Liver (tissue), 8 donors: ENCODE measurements at regions not wholly inside any gene's neighbourhood (a gene's known extent, or its start where the extent isn't known, plus 50 kb on each side); places are given as distances from the start of the nearest gene placed in this dataset.

Experiments
- DNase-seq: peaks from one replicate; pipeline ENCODE4 v3.0.0-alpha.2; 2017; ENCODE audit warnings: low spot score
- H3K27ac ChIP-seq, 2 donors: one replicate each; pipeline ENCODE4 v1.7.0; 2013; ENCODE audit warnings: inconsistent platforms in 2 of 2, low read length in 2 of 2, control low read depth in 1 of 2, low read depth in 1 of 2, mild to moderate bottlenecking in 1 of 2
- H3K27me3 ChIP-seq, 4 donors: one replicate each; pipeline versions ENCODE4 v1.6.1 to v1.7.0; 2013; ENCODE audit warnings: low read length in 3 of 4, inconsistent platforms in 1 of 4, mild to moderate bottlenecking in 1 of 4, moderate library complexity in 1 of 4; ENCODE audit not compliant: control insufficient read depth in 4 of 4, insufficient read depth in 4 of 4
- H3K36me3 ChIP-seq, 4 donors: one replicate each; pipeline versions ENCODE4 v1.6.1 to v1.7.0; 2013; ENCODE audit warnings: low read length in 3 of 4, mild to moderate bottlenecking in 3 of 4, low read depth in 1 of 4, moderate library complexity in 1 of 4; ENCODE audit not compliant: control insufficient read depth in 4 of 4, insufficient read depth in 3 of 4
- H3K4me1 ChIP-seq, 4 donors: one replicate each; pipeline versions ENCODE4 v1.6.1 to v1.7.0; 2013; ENCODE audit warnings: low read length in 3 of 4, mild to moderate bottlenecking in 3 of 4, moderate library complexity in 1 of 4; ENCODE audit not compliant: control insufficient read depth in 4 of 4, insufficient read depth in 4 of 4
- H3K4me3 ChIP-seq, 3 donors: one replicate each; pipeline versions ENCODE4 v1.6.1 to v1.7.0; 2013; ENCODE audit warnings: low read length in 3 of 3, control low read depth in 1 of 3, low read depth in 1 of 3, mild to moderate bottlenecking in 1 of 3
- H3K9ac ChIP-seq, 2 donors: one replicate each; pipeline ENCODE4 v1.7.0; 2013; ENCODE audit warnings: low read length in 2 of 2, mild to moderate bottlenecking in 2 of 2, moderate library complexity in 2 of 2, control low read depth in 1 of 2, low read depth in 1 of 2
- H3K9me3 ChIP-seq, 4 donors: one replicate each; pipeline versions ENCODE4 v1.6.1 to v1.7.0; 2013; ENCODE audit warnings: low read length in 3 of 4; ENCODE audit not compliant: control insufficient read depth in 4 of 4
- ATF3 ChIP-seq: IDR thresholded peaks from 2 replicates; pipeline ENCODE4 v1.6.1; 2016; ENCODE audit warnings: antibody characterized with exemption
- CTCF ChIP-seq: fragments of 150-350 bp; IDR thresholded peaks from 2 replicates; pipeline ENCODE4 v1.5.1; 2017; ENCODE audit warnings: improper control_type of control experiment, low read depth, low read length; ENCODE audit not compliant: missing input control
- EGR1 ChIP-seq, 2 donors: IDR thresholded peaks; 2 replicates each; pipeline ENCODE4 v1.6.1; 2016 to 2018; ENCODE audit warnings: antibody characterized with exemption in 2 of 2, low read depth in 2 of 2
- FOXA1 ChIP-seq: IDR thresholded peaks from 2 replicates; pipeline ENCODE4 v1.6.1; 2016; ENCODE audit warnings: antibody characterized with exemption
- FOXA2 ChIP-seq: IDR thresholded peaks from 2 replicates; pipeline ENCODE4 v1.6.1; 2016; ENCODE audit warnings: antibody characterized with exemption
- GABPA ChIP-seq, 2 donors: IDR thresholded peaks in 1 of 2; conservative IDR thresholded peaks in 1 of 2; 2 replicates each; pipeline ENCODE4 v1.6.1; 2016; ENCODE audit warnings: antibody characterized with exemption in 2 of 2, mild to moderate bottlenecking in 1 of 2, moderate library complexity in 1 of 2
- HNF4A ChIP-seq, 2 donors: conservative IDR thresholded peaks; 2 replicates each; pipeline ENCODE4 v1.6.1; 2016; ENCODE audit warnings: antibody characterized with exemption in 2 of 2, mild to moderate bottlenecking in 2 of 2
- HNF4G ChIP-seq: IDR thresholded peaks from 2 replicates; pipeline ENCODE4 v1.6.1; 2016; ENCODE audit warnings: antibody characterized with exemption
- JUND ChIP-seq, 2 donors: IDR thresholded peaks; 2 replicates each; pipeline ENCODE4 v1.6.1; 2016; ENCODE audit warnings: antibody characterized with exemption in 2 of 2
- MAX ChIP-seq: IDR thresholded peaks from 2 replicates; pipeline ENCODE4 v1.6.1; 2016; ENCODE audit warnings: antibody characterized with exemption
- NR2F2 ChIP-seq: IDR thresholded peaks from 2 replicates; pipeline ENCODE4 v1.6.1; 2016; ENCODE audit warnings: antibody characterized with exemption
- RAD21 ChIP-seq, 2 donors: IDR thresholded peaks; 2 replicates each; pipeline ENCODE4 v1.6.1; 2016; ENCODE audit warnings: antibody characterized with exemption in 2 of 2, mild to moderate bottlenecking in 2 of 2
- REST ChIP-seq: IDR thresholded peaks from 2 replicates; pipeline ENCODE4 v1.6.1; 2016; ENCODE audit warnings: antibody characterized with exemption, mild to moderate bottlenecking
- RXRA ChIP-seq, 2 donors: IDR thresholded peaks; 2 replicates each; pipeline ENCODE4 v1.6.1; 2017 to 2018; ENCODE audit warnings: antibody characterized with exemption in 2 of 2, mild to moderate bottlenecking in 1 of 2
- TAF1 ChIP-seq: conservative IDR thresholded peaks from 2 replicates; pipeline ENCODE4 v1.6.1; 2016; ENCODE audit warnings: antibody characterized with exemption, mild to moderate bottlenecking
- YY1 ChIP-seq: IDR thresholded peaks from 2 replicates; pipeline ENCODE4 v1.6.1; 2016; ENCODE audit warnings: antibody characterized with exemption, mild to moderate bottlenecking
- ZBTB33 ChIP-seq: IDR thresholded peaks from 2 replicates; pipeline ENCODE4 v1.6.1; 2016; ENCODE audit warnings: antibody characterized with exemption
- WGBS: extraction: QIAGEN DNeasy Blood & Tissue Kit; methylation state at CpG from one replicate; pipeline ENCODE4 v1.1.7; 2013; 5-methylcytosine and 5-hydroxymethylcytosine counted together
- donor health status: healthy.
- donor health status: healthy.
- donor health status: healthy.
- donor health status: healthy.
- donor health status: healthy.

- Histone ChIP-seq H3K4me1 (no peaks in the 10 kb centered on the region), H3K9ac (no peak overlapping the region), H3K27me3 (no peaks in the 10 kb centered on the region), H3K27ac (no peak overlapping the region), H3K36me3 (no peaks in the 10 kb centered on the region), H3K9me3 (no peaks in the 10 kb centered on the region), H3K4me3 (no peak overlapping the region)
- WGBS, result 42% methylated on average over 2 of the region's 2 CpGs
- DNase-seq, result no peak
- no peak for TF ChIP-seq ATF3
- no peak for TF ChIP-seq NR2F2
- TF ChIP-seq ZBTB33, result no peak
- TF ChIP-seq YY1, result no peak
- no peak for TF ChIP-seq FOXA2
- no peak for TF ChIP-seq MAX
- peak; percentile 53 for TF ChIP-seq CTCF
- TF ChIP-seq RAD21 (IDR thresholded peaks at IDR 0.05), result peak; percentile 57 to 68
- TF ChIP-seq EGR1 (IDR thresholded peaks at IDR 0.05; ENCODE audit: low read depth in 2 of 2), result no peak
- no peak for TF ChIP-seq JUND (IDR thresholded peaks at IDR 0.05)
- TF ChIP-seq RXRA (IDR thresholded peaks at IDR 0.05), result no peak
- peak in 1 of 2 donors; percentile 28 for TF ChIP-seq HNF4A (conservative IDR thresholded peaks at IDR 0.05)
Measured at GRCh38 chr16:62190426-62190825, 154.2 kb upstream of the CDH8 start.

- no peak for DNase-seq
- no peaks in the 10 kb centered on the region for H3K9me3 ChIP-seq
- no peak overlapping the region for H3K9ac ChIP-seq
- H3K36me3 ChIP-seq, result no peaks in the 10 kb centered on the region
- H3K4me1 ChIP-seq, result no peaks in the 10 kb centered on the region
- H3K27ac ChIP-seq, result no peak overlapping the region
- no peak overlapping the region for H3K4me3 ChIP-seq
- H3K27me3 ChIP-seq, result no peaks in the 10 kb centered on the region
- 73% methylated on average over 11 of the region's 11 CpGs for WGBS
- TF ChIP-seq HNF4A (conservative IDR thresholded peaks at IDR 0.05) (no peak), REST (no peak), EGR1 (IDR thresholded peaks at IDR 0.05; ENCODE audit: low read depth in 2 of 2) (no peak), RAD21 (IDR thresholded peaks at IDR 0.05) (no peak), GABPA (IDR thresholded peaks at IDR 0.05 in 1 of 2, conservative IDR thresholded peaks at IDR 0.05 in 1 of 2) (no peak), FOXA1 (no peak), ZBTB33 (no peak), TAF1 (no peak), RXRA (IDR thresholded peaks at IDR 0.05) (no peak), ATF3 (no peak), NR2F2 (no peak), JUND (IDR thresholded peaks at IDR 0.05) (no peak), YY1 (no peak), HNF4G (no peak), MAX (no peak), CTCF (no peak)
Measured at GRCh38 chr16:62177351-62178203, 141.3 kb upstream of the CDH8 start.
